ENCODE measurements at regions not wholly inside any gene's neighbourhood (a gene's known extent, or its start where the extent isn't known, plus 50 kb on each side); places are given as distances from the start of the nearest gene placed in this dataset.

DNA sequence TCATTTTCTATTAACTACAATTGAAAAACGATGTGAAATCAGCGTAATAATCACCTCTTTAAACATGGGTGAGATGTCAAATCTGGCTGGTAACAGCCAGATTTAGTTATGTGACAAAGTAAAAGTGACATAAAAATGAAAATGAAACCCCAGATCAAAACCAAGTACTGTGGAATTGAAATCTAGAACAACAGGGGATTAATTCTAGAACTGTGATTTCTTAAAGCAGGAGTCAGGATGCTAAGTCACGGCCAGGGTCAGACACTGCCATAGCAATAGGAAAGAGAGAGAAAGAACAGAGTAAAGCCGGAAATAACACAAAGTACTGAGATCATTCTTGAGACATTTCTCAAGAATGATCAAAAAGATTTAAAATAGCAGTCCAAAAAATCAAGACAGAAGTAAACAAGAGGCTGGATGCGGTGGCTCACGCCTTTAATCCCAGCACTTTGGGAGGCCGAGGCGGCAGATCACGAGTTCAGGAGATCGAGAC is 1183.7 kb upstream of the NXPH2 start:
- no peak for TF ChIP-seq EZH2phosphoT487 (conservative IDR thresholded peaks at IDR 0.05; ENCODE audit: low read length)
- TF ChIP-seq, protein P1, sequence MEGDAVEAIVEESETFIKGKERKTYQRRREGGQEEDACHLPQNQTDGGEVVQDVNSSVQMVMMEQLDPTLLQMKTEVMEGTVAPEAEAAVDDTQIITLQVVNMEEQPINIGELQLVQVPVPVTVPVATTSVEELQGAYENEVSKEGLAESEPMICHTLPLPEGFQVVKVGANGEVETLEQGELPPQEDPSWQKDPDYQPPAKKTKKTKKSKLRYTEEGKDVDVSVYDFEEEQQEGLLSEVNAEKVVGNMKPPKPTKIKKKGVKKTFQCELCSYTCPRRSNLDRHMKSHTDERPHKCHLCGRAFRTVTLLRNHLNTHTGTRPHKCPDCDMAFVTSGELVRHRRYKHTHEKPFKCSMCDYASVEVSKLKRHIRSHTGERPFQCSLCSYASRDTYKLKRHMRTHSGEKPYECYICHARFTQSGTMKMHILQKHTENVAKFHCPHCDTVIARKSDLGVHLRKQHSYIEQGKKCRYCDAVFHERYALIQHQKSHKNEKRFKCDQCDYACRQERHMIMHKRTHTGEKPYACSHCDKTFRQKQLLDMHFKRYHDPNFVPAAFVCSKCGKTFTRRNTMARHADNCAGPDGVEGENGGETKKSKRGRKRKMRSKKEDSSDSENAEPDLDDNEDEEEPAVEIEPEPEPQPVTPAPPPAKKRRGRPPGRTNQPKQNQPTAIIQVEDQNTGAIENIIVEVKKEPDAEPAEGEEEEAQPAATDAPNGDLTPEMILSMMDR (IDR thresholded peaks at IDR 0.05; ENCODE audit: insufficient read depth, low read length, poor library complexity, severe bottlenecking) = no peak
